Lung microvascular endothelial cell (primary cell): ENCODE measurements at regions not wholly inside any gene's neighbourhood (a gene's known extent, or its start where the extent isn't known, plus 50 kb on each side); places are given as distances from the start of the nearest gene placed in this dataset.
"Not testable (repeated sequence)": the region's sequence is repeated elsewhere in the genome, so short reads cannot be mapped to it uniquely, and the experiment has no call there.

Experiments
- DNase-seq, 2 donors: peaks; one replicate each; pipeline versions ENCODE4 v3.0.0 to v3.0.0-alpha.2; 2010; ENCODE audit warnings: low read depth in 2 of 2

DNA sequence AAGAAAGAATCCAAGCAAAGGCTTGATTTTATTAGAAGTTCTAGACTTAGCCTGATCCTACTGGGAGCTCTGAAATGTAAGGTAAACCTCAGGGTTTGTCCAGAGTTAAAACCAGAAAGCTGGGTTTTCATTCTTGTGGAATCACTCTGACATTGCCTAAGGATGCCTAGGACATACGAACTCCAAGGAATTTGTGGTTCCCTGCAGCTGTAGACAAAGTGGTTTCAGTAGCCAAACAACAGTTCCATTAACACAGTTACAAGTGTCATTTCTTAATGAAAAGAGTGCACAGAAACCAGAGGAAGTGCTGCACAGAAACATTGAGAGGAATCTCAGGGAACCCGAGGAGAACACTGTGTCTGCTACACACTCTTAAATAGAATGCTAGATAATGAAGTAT is 221.4 kb upstream of the ST6GAL2 start:
- no peak for DNase-seq

DNA sequence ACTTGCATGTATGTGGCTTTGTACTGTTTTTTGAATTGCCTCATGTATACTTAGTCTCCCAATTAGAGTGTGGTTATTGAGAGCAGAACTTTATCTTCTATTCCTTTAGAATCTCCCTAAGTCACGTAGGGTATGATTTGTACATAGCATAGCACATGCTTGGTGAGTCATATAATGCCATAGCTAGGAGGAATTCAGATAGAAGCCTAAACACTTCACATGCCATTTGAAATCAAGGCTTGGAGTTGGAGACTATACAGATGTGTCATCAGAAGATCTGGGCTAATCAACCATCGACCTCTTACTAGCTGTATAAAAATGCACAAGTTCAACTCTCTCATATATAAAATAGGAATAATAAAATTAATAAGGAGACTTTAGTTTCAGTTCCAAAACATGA is 222.6 kb upstream of the ST6GAL2 start:
- no peak for DNase-seq

DNA sequence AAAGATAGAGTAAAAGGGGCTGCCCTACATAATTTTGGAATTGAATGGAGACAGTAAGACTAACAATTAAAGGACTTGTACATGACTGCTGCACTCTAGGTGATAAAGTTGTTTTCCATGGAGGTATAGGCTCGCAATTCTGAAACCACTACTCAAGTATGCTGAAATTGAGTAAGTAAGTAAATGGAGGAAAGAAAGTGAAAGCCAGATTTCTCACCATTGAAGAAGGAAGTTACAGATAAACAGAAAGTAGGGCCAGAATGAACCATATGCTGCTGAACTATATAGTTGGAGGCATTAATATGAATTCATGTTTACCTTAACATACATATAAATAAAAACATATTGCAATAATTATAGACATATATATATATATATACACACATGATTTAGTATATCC is 225.7 kb upstream of the ST6GAL2 start:
- no peak for DNase-seq

DNA sequence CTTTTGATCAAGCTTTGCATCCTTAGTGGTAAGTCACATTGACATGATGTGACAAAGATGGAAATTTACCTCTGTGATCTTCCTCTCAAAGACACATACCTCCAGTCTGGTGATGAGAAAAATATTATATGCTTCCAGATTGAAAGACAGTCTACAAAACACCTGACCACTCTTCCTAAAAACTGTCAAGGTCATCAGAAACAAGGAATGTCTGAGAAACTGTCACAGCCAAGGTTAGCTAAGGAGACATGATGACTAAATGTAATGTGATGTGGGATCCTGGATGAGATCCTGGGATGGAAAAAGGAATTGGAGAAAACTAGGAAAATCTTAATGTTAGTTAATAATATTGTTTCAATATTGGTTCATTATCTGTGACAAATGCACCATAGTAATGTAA is 226.6 kb upstream of the ST6GAL2 start:
- DNase-seq, result no peak

DNA sequence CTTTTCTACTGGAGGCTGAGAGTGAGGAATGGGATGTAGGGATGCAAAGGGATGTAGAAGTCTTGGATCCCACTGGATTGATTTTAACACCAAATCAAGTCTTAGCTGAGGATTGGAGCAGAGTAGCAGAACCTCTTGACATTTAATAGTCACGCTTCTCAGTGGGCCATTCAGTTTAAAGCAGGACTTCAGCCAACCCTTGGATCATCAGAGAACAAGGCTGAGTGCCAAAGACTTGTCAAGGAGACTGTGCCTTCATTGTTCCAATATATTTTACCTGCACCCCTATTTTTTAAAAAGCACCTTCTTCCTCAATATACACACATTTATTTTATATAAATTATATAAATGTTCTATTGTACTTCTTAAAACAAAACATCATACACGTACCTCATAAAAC is 242.4 kb upstream of the ST6GAL2 start:
- DNase-seq, result no peak

DNA sequence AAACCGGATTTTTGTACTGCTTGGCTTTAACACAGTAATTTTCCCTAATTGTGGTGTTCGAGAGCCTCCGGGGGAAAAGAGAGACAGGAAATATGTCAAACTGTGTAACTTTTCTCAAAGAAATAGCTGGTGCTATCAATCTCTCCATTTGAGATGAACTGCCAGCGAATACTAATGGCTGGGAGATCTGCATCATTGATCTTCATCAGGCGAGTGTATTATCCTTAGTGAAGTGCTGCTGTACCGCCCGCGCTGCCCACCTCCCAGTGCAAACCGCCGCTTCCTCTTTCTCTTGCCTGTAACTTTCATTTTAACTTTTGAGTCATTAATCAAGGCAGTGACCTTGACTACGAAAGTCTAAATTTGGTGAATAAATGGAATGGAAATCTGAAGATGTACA is 246.1 kb upstream of the ST6GAL2 start:
- DNase-seq, result no peak

DNA sequence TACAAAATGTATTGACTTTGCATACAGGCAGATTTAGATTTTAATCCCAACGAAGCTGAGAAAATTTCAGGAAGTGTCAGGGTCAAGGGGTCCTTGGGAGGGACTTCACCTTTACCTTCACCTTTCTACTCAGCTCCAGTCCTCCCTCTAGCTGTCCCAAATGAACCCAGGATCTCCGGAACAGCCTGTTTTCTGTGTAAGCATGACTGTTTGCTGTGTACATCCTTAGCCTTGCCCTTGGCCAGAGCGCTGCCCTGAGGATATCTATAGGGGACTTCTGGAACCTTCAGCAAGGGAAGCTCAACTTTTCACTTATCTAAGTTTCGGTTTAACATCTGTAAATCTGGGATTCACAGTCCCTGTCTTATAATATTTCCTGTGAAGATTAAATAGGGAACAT is 246.8 kb upstream of the ST6GAL2 start:
- no peak for DNase-seq

DNA sequence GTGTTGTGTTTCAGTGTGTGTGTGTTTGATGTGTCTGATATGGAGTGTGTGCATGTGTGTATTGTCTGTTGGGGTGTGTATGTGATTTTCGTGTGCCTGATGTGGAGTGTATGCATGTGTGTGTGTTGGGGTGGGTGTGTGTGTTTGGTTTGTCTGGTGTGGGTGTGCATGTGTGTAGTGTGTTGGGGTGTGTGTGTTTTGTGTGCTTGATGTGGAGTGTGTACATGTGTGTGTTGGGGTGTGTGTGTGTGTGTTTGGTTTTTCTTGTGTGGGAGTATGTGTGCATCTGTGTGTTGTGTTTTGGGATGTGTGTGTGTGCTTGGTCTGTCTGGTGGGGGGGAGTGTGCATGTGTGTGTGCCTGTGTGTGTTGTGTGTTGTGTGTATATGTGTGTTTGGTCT is 247.4 kb upstream of the ST6GAL2 start:
- DNase-seq, result no peak

DNA sequence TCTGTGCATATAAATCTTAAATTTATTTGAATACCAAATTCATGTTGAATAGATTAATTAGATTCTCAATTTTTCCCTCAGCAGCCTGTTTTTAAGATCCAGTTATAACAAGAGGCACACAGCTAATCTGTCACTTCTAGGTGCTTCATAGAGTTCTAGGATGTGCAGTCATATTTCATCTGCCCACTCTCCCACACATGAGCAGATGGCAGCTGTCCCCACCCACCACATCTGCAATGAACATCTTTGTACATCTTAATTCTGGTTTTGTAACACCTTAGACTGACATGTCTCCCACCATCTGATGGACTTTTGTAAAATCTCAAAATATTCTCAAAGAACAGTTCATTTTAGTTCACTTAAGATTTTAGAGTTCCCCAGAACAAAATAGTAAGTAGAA is 250.8 kb upstream of the ST6GAL2 start:
- DNase-seq, result no peak

DNA sequence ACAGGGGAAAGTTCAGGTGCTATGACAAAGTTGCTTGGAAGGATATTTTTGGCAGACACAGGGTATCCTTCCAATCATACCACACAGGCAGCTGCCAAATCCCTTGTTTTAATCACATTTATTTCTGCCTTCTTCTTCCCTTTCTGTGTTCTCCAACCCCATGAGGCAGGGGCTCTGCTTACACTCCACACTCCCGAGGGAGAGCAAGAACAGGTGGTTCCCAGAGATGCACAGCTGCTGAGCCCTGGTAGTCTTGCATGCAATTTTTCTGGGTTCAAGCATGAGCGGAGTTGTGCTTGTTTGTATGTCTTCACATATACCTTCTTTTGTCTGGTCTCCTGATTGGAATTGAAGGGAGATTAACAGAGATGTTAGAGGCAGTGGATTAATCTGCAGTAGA is 251.7 kb upstream of the ST6GAL2 start:
- DNase-seq, result no peak

DNA sequence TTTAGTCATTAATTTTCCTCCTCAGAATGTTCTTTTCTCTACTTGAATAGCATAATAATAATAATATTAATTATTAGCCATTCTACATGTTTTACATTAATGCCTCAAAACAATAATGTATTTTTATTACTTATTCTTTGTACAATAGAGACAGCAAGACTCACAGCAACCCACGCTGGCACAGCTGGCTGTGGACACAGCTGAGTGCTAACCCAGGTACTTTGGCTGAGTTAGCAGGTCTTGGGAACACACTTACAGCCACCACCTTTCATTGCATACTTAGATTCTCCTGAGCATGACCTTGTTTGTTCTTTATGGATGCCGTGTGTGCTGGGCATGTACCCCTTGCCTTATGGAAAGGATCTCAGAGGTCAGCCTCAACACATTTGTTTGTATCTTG is 260.2 kb upstream of the ST6GAL2 start:
- DNase-seq, result no peak

DNA sequence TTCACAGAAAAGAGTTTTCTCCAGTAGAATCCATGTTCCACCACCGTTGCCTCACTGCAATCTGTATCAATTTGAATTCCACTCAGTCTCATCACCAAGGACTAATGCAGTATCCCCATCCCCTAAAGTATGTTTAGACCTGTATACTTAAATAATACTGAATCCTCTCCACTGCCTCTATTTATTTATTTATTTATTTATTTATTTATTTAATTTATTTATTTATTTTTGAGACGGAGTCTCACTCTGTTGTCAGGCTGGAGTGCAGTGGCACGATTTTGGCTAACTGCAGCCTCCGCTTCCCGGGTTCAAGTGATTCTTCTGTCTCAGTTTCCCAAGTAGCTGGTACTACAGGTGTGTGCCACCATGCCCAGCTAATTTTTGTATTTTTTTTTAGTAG is 260.7 kb upstream of the ST6GAL2 start:
- not testable (repeated sequence) for DNase-seq

DNA sequence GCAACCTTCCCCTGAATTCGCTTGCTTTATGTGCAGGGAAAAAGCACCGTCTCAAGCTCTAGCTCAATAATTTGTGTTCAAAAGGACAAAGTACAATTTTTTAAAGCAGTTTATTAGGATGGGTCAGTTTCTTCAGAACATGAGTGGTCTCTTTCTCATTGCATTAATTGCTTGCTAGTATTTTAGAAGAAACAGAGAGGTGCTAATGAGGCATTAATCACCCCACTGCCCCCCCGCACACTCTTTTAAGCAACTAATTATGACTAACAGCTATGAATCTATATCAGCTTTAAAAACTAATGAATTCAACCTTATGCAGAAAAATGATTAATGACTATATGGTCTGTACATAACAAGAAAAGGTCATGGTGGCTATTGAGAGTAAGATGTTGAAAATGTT is 262.1 kb upstream of the ST6GAL2 start:
- DNase-seq, result no peak

DNA sequence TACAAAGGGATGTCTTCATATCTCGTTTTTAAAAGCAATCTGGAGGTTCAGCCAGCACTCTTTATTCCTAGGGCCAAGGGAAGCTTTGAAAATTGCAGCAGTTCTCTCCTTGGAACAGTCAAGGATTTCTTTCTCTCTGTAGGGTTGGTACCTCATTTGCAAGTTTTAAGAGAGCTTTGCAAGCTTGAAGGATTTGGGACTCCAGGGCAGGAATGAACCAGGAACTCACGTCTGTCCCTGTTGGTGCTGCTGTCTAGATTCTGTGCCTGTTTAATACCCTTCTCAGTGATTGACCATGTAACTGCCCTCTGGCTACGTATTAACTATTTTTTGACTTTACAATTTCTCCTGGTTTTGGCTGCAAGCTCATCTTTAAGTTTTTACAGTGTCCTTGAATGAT is 262.5 kb upstream of the ST6GAL2 start:
- DNase-seq, result no peak

DNA sequence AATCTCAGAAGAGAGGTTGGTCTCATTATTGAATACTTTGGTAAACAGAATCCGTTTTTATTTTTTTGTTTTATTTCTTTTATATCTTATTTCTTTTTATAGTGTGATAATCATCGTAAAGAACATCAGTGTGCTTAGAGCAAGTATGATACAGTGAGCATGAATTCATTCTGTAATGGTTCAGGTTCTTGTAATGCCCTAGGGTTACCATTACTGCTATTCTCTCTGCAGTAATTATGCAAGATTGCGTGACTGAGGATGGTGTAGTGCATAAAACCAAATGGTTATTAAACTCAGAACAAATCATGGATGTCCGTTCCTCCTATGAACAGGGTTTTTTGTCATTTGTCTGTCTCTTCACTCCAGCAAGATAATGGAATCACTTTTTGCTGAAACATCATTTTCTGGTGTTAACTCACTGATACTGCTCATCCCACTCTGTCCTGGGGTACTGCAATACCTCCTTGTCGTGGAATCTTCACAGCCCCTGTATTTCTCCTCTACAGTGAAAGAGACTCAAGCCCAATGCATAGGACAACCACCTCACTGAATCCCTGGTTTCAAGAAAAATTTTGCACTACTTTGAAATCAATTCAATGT is 274.8 kb upstream of the ST6GAL2 start:
- no peak for DNase-seq

DNA sequence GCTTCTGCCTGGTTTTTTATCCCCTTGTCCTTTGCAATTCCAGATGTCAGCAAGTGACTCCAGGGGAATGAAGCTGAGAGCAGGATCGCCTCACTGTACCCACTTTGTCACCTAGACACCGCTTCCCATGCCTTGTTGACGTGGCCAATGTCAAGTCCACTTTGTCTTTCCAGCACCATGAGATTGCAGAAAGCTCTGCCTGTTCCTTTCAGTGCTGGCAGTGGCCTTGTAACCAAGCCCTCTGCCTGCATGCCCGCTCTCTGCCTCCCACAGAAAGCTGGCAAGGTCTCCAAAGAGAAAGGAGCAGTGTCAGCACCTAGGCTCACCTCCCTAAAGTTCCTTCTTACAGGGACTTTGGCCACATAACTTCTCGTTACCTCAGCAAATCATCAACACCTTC is 282.2 kb upstream of the ST6GAL2 start:
- no peak for DNase-seq

DNA sequence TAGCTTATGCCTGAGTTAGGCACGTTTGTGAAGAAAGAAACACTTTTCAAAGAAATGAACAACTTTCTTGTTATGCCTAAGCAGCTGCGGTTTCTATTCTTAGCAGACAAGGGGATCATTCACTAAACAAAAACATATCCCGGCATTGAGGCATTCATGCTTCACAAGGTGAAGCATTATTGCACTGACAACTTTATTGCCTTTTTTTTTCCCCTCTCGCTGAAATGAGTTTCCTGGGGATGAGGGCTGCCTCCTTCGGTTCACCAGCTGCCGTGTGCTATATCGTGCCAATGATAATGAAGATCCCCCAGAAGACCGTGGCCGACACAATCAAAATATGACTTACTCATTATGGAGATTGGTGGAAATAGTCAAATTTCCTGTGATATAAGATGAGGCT is 288.2 kb upstream of the ST6GAL2 start:
- no peak for DNase-seq

DNA sequence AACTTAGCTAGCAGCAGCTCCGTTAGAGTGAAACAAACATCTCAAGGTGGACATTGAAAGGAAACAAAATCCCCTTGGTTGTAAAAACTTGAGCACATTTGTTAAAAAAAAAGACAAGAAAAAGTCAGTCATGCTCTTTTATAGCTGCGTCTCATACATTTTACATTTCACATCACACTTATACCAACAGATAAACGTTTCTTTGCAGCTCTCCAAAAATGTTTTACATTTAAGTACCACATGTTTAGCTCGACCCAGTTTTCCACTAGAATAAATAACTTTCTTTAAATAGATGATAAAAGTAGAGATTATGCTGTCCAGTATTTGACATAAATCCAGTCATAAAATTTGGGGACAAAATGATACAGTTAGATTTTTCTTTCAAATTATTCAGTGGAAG is 297.0 kb upstream of the ST6GAL2 start:
- no peak for DNase-seq

DNA sequence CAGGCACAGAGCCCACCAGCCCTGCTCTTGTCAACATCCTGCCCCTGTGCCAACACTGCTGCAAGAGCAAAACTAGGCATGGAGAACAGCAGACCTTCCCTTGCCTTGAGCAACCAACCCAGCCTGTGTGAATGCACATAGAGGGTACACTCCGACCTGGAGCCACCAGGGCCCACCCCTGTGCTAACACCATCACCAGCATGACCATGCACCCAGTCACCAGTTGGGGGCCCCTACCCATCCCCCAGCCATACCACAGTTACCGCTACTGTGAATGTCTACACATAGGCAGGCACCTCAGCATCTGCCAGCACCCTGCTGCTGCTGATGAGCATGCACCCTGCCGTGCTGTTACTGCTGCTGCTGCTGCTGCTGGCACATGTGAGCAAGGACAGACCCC is 301.9 kb upstream of the ST6GAL2 start:
- no peak for DNase-seq

DNA sequence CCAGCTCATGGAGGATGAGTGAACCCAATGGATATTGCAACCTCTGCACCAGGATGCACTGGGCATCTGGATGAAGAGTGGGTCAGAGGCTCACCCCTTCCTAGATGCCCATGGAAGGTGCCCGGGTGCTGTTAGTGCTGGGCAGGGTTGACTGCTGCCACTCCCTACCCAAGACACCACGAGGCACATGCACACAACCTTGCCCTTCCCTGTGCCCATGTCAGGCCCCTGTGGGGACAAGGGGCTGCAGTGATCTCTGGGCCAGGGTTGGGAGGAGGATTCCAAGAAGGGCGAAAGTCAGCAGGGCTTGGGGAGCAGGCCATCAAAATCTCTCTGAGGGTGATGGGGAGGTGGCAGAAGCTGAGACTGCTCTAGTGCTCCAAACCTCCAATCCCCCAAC is 309.7 kb upstream of the ST6GAL2 start:
- no peak for DNase-seq

DNA sequence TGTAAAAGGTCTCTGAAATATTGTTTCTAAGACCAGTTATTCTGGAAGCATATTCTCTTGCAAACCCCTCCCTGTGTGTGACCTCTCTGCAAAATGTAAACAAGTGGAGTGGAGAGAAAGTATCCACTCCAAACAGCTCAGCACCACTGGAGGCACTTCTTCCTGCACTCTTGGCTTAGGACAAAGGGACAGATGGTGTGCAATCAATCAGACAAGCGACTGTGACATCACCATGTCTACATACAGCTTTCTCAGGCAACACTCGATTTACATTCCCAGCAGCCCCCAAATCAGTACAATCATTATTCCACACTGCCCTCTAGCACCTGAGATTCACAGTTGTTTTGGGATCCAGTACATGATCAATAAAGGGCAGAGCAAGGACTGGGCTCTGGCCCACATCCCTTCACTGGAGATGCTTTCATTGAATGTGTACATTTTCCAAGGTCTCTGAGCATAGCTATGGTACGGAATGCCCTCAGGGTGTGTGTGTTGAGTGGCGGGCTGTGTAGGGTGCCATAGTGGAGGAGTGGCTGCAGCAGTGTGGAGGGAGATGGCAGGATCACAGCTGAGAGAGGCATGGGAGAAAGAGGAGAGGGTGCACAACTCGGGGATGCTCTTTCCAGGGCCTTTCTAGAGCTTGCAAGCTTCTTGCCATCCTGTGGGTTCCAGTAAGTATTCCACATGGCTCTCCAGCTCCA is 311.8 kb upstream of the ST6GAL2 start:
- DNase-seq, result no peak

DNA sequence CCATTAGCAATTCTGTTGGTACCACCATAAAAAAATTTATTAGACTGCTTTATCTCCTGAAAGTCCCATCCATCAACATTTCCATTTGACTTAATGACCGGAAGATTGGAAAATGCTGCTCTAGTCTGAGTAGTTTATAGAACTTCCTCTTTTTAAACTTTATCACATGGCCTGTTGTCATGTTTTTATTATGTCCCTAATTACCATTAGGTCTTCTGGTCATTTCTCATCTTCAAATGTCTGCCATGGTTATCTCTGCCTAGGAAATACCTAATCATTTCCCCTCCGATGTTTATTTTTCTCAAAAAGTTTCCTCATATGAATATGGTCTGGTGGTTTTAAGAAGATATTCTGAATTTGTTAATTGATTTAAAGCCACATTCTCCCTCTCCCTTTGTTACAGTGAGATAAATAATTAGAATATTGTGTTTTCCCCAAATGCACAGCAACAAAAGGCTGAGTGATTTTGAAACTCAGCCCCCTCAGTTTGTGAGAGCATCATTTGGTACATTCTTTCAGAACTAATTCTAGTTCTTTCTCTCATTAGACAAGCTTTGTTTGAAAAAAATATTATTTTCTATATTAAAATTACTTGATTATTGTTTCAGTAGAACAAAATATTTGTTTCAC is 317.1 kb upstream of the ST6GAL2 start:
- DNase-seq, result no peak
